Skin epidermis (tissue), 12 donors: ENCODE measurements at regions not wholly inside any gene's neighbourhood (a gene's known extent, or its start where the extent isn't known, plus 50 kb on each side); places are given as distances from the start of the nearest gene placed in this dataset.
A peak's percentile ranks its signal among the peaks of the same experiment; 100 is the strongest.

Experiments
- H3K27ac ChIP-seq, 21 experiments: fragments of 200-600 bp; sonication (generic) in 11 of 21; one replicate each; pipeline ENCODE4 v1.5.0; 2020; ENCODE audit warnings: mild to moderate bottlenecking in 3 of 21, inconsistent platforms in 2 of 21, moderate library complexity in 2 of 21
- H3K4me3 ChIP-seq, 7 experiments: fragments of 200-600 bp; sonication (generic) in 2 of 7; one replicate each; pipeline ENCODE4 v1.5.0; 2020; ENCODE audit warnings: inconsistent platforms in 2 of 7, mild to moderate bottlenecking in 2 of 7, moderate library complexity in 1 of 7

DNA sequence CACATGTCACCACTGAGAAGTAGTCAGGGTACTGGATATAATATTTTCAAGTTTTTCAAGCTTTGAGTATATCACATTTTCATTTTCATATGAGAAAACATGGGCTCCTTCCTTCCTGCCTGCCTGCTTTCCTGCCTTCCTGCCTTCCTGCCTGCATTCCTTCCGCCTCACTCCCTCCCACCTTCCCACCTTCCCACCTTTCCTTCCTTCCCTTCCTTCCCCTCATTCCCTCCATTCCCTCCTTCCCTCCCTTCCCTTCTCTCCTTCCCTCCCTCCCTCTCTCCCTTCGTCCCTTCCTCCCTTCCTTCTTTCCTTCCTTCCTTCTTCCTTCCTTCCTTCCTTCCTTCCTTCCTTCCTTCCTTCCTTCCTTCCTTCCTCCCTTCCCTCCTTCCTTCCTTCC lies 175.3 kb downstream of the HMHB1 start:
- H3K27ac ChIP-seq = no peak overlapping the region
- H3K4me3 ChIP-seq = no peak overlapping the region

DNA sequence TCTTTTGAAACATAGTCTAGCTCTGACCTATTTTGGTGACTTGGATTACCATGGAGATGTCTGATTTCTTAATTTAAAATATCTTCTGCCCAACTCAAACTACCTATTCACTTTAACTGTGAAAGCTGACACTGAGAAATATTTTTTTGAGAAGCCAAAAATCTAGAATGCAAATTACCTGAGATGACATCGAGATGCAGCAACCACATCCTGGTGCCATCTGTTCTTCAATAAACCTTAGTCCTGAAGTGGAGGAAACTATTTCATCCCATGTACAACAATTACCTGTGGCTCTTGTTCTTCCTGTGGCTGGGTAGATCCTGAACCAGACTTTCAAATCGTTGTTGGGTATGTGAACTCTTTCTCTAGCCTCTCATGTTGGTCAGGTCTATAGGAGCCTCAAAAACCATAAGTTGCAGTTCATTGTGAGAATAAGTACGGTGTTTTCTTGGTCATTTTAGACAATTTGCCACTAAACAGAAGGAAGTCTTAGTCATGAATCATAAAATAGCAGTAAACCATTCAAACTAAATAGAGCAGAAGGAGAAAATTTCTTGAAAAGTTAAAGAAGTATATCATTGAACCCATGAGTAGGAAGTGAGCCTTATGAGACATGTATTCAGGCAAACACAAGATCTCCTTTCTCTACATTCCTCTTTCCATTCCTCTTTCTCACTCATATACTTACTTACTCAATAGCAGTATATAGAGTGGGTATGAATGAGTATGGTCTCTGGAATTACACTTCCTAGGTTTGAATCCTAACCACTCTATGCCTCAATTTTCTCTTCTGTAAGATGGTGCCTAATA lies 176.0 kb downstream of the HMHB1 start:
- Histone ChIP-seq H3K4me3 (no peak overlapping the region), H3K27ac (no peak overlapping the region)

DNA sequence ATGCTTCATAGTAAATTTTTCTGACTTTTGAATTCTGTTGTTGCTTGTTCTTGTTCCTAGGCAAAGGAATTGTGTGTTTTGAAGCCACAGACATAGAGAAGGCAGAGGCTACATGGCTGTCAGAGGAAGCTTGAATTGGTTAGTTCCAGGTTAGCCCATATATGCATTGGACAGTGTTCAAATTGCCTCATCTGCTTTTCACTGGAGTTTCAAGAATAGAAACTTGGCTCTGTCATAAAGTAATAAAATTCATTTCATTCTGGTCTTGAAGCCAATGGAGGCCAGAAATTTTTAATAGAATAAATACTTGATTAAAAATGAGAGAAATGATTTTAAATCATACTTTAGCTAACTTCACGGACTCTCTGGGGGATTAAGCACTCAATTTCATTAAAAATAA lies 178.0 kb downstream of the YIPF5 start:
- no peak overlapping the region for H3K27ac ChIP-seq

DNA sequence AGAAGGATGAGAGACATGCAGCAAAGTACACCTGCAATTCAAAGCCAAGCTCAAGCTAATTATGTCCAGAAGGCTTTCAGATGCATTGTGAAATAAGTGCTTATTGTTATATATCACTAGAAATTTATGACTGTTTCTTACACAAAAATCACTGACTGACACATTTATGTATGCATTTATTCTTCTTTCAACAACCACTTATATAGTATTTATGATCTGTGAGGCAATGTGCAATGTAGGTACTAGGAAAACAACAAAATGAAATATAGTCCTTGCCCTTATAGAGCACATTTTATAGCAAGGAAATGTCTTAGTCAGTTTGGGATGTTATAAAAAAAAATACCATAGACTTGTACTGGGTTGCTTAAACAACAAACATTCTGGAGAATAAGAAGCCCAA lies 167.6 kb downstream of the YIPF5 start:
- Histone ChIP-seq H3K4me3 (no peak overlapping the region), H3K27ac (no peak overlapping the region)

More for the DNA sequence above, 178.0 kb downstream of the YIPF5 start:
- H3K4me3 ChIP-seq = no peak overlapping the region

DNA sequence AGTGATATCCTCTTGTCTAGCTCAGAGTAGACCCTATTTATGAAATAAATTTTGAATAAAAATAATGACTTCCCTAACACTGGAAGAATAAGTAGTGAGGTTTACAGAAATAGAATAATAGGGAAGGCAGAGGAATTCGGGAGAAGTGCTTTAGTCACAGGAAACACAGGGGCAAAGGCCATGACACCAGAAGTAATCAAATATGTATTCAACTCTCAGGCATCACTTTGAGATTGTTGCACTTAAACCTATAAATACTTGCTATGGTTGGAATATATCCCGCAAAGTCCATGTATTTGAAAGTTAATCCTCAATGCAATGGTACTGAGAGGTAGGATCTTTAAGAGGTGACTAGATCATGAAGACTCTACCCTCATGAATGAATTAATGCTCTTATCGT lies 166.8 kb downstream of the YIPF5 start:
- no peak overlapping the region for H3K4me3 ChIP-seq
- no peak overlapping the region for H3K27ac ChIP-seq

DNA sequence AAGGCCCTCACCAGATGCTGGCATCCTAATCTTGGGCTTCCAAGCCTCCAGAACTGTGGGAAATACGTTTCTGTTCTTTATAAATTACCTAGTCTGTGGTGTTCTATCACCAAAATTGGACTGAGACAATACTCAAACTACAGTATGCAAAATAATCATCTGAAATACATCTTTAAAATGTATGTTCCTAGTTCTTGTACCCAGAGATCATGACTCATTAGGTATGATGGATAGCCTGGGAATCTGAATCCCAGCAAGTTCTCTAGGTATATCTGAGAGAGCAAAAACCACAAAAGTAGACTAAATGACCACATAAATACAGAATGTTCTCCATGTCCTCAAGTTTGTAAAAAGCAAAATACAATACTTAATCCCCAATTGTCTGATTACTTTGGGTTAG lies 166.3 kb downstream of the YIPF5 start:
- H3K4me3 ChIP-seq = no peak overlapping the region
- H3K27ac ChIP-seq = no peak overlapping the region

DNA sequence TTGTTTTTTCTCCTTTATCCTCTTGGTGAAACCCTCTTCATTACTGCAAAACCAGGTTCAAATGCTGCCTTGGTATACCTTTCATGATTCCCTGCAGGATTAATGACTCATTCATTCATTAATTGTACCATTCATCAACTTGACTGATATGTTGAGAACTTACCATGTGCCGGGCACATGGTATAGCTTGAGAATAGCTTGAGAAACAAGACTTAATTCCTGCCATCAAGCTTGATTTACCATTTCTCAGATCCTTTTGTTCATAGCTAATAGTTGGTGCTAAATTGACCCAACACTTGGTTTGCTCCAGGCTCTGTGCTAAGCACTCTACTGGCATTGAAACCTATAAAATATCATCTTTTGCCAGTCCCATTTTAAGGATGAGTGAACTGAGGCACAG lies 165.7 kb downstream of the YIPF5 start:
- H3K27ac ChIP-seq = no peak overlapping the region
- no peak overlapping the region for H3K4me3 ChIP-seq

DNA sequence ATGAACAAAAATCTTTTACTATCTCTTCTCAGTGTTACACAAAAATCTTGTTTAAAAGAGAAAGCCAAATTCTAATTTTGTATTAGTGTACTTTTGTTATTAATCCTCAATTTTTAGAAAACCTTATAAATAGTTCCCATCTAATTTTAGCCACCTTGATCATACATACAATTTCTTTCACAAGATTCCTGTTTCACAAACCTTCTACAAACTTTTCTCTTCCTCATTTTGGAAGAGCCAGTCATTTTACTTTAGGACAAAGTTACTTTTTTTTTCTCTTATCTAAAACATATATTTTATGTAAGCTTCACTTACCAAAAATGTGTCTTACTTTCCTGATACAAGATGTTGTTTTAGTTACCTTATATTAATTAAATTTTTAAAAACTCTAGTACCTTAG lies 161.3 kb downstream of the YIPF5 start:
- H3K27ac ChIP-seq = no peak overlapping the region
- H3K4me3 ChIP-seq = no peak overlapping the region

DNA sequence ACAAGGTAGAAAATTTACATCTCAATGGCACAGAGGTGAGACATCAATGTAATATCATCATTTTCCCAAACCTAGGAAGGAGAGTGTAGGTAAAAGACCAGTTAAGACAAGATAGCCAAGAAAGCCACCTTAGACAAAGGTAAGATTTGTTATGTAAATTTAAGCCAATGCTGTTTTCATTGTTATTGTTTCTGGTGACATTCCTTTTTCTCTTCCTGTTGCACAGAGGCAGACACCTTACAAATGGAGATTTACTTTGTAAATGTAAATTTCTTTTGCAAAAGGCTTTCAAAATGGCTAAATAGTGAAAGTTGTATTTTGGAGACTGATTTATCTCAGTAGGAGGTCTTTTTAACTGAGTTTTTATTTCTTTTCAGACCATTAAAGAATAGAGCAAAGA lies 159.1 kb downstream of the YIPF5 start:
- Histone ChIP-seq H3K4me3 (no peak overlapping the region), H3K27ac (no peak overlapping the region)

DNA sequence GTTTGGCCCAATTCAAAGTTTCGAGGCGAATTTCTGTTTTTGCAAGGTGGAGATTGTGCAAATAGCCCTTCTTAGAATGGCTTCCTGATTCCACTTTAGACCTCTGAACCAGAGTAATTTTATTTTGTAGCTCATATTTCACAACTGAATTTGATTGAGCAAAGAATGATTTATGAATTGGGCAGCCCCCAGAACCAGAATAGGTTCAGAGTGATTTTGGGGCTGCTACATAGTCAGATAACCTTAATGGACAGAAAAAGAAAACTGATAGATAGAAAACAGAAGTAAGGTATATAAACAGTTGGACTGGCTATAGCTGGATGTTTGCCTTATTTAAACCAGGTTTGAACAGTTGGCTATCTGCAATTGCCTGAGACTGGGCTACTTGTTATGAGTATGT lies 156.6 kb downstream of the YIPF5 start:
- H3K4me3 ChIP-seq = no peak overlapping the region

DNA sequence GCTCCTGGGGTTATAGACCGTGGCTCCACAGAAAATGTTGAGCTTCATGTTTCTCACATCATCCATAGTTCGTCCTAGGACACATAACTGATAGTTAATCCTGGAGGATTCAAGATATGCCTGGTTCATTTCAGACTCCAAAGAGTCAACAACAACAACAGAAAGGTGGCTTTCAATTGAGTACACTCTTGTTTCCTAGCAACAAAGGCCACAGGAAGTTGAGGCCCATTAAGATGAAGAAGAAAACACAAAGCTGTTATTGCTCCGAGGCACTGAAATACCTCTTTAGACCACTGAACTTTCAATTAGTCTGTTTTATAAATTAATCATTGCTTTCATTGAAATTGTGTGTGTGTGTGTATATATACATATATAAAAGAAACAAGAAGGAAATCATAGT lies 154.5 kb downstream of the YIPF5 start:
- no peak overlapping the region for H3K4me3 ChIP-seq
- H3K27ac ChIP-seq = no peak overlapping the region

More for the DNA sequence above, 156.6 kb downstream of the YIPF5 start:
- no peak overlapping the region for H3K27ac ChIP-seq

DNA sequence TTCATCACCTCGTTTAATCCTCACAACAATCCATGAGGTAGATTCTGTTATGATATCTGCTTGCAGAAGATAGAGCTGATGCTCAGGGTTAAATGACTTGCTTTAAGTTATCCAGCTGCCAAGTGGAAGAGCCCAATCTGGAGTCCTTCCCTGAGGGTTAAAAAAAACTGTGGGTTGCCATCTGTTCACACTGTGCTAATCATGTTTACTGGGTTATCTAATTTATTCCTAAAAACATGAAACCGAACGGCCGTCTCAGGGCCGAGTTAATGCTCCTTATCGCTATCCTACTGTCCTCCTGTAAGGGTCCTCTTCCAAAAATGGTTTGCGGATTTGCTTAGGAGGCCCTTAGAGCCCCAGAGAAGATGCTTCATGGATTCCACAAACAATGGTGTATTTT lies 153.3 kb downstream of the YIPF5 start:
- no peak overlapping the region for H3K27ac ChIP-seq
- no peak overlapping the region for H3K4me3 ChIP-seq

DNA sequence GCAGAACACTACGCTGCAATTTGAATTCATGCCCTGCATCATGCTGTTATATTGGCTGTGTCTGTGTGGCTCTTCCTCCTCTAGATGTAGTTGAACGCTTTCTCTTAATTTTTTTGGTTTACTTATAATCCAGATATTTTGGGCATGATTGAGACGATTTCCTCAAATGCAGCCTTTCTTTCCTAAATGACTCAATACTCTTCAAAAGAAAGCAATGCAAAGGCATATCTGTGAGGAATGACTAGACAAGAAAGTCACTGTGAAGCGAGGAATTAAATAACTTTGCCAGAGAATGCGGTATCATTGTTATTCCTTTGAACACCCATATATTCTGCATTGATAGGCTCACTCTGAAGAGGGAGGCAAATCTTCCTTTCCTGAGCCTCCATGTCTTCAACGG lies 152.8 kb downstream of the YIPF5 start:
- Histone ChIP-seq H3K27ac (no peak overlapping the region), H3K4me3 (no peak overlapping the region)

DNA sequence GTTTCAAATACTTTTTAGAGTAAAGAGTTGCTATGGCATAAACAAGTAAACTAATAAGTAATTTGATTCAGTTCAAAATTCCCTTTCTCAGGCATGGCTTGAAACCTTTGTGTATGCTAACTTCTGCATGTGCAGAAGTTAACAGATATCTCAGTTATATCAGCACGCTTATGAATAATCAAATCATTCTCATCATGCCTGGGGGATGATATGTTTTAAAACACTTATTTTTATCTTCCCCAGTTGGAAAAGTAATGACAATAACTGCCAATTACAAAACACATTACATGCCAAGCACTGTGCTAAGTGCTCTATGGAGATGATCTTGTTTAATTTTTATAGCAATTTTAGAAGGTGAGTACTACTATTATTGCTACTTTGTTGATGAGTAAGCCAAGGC lies 146.4 kb downstream of the YIPF5 start:
- H3K4me3 ChIP-seq = no peak overlapping the region
- no peak overlapping the region for H3K27ac ChIP-seq

DNA sequence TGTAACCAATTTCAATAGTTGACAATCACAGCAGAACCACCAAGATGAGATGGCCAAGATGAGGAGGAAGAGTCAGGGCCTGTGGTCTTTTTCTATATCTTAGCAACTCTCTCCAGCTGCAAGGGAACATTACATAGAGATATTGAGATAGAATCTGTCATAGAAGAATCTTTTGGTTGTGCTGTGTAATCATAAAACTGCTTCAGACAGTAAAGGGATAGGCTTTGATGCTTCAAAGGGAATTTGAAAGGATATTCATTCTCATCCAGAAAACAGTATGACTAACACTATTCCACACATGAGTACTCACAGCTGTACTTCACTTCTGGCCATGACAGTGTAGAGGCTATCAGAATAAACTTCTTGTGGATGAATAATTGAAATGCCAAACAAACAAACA lies 145.9 kb downstream of the YIPF5 start:
- H3K4me3 ChIP-seq = no peak overlapping the region
- no peak overlapping the region for H3K27ac ChIP-seq

DNA sequence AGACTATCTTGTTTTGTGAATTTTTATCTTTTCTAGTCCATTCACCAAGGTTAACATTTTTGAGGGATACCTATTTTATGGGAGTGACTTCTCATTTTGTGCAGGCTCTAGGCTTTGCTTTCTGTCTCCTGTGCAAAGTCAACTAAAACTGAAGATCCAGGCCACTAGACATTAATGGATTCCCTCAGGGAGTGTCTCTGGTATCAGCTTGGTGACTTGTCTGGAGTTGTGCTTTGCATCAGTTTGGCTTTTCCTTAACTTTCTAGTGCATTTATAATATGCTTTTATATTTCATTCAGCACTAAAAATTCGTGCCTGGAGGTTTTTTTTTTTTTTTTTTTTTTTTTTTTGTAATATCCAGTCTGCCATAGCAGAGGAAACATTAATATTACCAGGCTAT lies 144.2 kb downstream of the YIPF5 start:
- no peak overlapping the region for H3K27ac ChIP-seq
- no peak overlapping the region for H3K4me3 ChIP-seq

DNA sequence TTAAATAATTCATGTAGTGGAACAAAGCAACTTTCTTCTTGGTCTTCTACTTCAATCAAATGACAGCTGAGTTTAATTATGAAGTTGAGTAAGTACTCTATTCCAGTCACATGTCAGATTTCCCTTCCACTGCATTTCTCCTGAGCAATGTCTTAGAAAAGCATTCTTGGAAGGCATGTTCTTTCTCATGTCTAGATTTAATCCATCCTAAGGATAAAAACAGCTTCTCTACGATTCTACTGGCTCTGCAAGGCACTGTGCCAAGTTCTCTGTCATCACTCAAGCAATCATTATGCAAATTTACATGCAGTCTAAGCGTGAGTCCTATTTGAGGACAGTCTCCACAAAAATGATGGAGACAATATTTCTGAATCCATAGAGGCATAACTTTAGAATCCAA lies 142.4 kb downstream of the YIPF5 start:
- no peak overlapping the region for H3K4me3 ChIP-seq
- peak overlapping the region in 3 of 21 experiments; percentile 16 to 50 (median 26) for H3K27ac ChIP-seq

DNA sequence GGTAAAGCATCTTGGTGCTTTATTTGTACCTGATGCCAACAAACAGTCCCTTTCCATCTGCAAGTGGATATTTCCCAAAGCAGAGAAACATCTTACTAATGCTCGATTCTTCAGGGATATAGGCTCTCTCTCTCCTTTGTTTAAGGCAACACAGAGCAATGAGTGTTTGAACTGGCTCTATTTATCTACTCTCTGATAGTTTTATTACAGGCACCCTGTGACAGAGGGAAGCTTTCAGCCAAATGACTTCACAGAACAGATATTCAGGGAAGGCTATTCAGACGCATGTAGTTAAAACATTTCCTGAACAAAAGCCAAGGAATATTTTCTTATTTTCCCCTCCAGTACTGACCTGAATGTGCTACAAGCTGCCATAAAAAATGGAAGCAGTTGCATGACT lies 141.8 kb downstream of the YIPF5 start:
- Histone ChIP-seq H3K4me3 (no peak overlapping the region), H3K27ac (peak overlapping the region in 4 of 21 experiments; percentile 16 to 50 (median 38))

DNA sequence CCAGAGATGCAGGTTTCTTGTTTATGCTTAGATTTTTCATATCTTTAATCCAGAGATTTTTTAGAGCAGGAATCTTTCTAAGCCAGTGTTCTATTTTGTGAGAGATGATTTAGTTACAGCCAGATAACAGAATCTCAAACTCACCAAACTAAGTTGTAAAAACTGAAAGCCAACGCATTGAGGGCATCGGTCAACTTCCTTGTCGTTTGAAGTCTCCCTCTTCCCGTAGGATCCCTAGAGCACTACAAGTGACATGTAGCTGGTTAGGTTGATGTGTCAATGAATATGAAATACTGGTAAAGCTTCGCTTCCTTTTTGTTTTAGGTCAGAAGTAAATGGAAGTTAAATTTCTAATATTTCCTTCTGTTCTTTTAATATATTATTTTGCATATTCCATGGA lies 139.6 kb downstream of the YIPF5 start:
- Histone ChIP-seq H3K27ac (no peak overlapping the region), H3K4me3 (no peak overlapping the region)

DNA sequence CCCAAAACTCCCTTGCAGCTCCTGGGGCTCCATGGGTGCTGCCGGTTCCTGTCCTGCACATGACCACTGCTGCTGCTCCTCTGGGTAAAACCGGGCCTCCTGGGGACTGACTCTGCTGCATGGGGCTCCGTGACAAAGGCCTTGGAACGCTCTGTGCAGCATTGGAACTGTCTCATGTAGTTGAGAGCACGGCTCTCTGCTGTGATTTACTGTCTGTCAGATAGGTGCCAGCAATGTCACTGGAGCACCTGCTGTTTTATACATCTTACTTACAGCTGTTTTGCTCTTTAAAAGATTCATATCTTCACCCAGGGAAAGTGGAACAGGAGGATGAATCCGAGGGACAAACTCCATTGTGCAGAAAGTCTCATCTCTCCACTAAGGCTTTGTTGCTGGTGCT lies 138.1 kb downstream of the YIPF5 start:
- Histone ChIP-seq H3K4me3 (no peak overlapping the region), H3K27ac (no peak overlapping the region)

DNA sequence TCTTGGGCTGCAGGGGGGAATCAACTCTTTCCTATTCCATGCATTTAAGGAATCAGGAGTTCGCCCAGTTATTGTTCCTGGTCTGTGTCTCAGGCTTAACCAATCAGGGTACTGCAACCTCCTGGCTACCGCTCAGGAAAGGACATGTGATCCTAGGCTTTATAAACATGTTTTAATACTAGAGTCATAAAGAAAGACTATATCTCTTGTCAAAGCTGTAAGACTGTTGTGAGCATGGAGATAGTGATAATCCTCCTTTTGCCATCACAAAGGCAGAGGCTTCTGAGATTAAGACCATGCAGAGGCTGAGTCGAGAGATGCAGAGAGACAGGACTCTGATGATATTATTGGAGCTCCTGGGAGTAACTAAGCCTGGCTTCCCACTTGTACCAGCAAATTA lies 137.0 kb downstream of the YIPF5 start:
- Histone ChIP-seq H3K27ac (no peak overlapping the region), H3K4me3 (no peak overlapping the region)

DNA sequence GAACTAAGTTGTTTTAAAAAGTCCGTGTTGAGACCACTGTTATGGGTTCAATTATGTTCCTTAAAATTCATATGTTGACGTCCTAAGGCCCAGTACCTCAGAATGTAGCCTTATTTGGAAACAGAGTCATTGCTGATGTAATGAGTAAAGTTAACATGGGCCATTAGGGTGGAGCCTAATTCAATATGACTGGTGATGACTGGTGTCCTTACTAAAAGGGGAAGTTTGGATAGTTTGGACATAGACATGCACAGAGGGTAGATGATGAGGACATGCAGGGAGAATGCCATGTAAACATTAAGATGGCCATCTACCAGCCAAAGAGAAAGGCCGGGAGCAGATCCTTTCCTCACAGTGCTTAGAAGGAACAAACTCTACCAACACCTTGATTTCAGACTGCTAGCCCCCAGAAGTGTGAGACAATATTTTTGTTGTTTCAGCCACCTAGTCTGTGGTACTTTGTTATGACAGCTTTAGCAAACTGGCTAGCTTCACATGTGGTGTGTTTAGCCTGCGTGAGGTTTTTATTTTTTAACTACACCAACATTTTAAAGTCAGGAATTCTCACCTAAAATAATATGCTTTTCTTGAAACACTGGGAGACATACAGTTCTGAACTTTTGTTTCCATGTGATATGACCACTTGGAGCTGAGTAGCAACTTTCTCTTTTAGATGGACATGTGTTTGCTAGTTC lies 135.3 kb downstream of the YIPF5 start:
- H3K27ac ChIP-seq = no peak overlapping the region

More for the DNA sequence above, 135.3 kb downstream of the YIPF5 start:
- no peak overlapping the region for H3K4me3 ChIP-seq
